AG10803 (cell line): ENCODE measurements at regions not wholly inside any gene's neighbourhood (a gene's known extent, or its start where the extent isn't known, plus 50 kb on each side); places are given as distances from the start of the nearest gene placed in this dataset.

Experiments
- DNase-seq: peaks from one replicate; pipeline ENCODE4 v3.0.0; 2010; ENCODE audit warnings: low read depth
- H3K4me3 ChIP-seq: 2 replicates; pipeline ENCODE4 v1.5.1; 2011; ENCODE audit warnings: mild to moderate bottlenecking, low read length, control low read depth
- TF ChIP-seq, protein P1 (sequence below): conservative IDR thresholded peaks from 2 replicates; pipeline ENCODE4 v1.5.1; 2011; ENCODE audit warnings: mild to moderate bottlenecking, low read length, control low read depth, inconsistent platforms

- DNase-seq, result no peak
- TF ChIP-seq, protein P1, sequence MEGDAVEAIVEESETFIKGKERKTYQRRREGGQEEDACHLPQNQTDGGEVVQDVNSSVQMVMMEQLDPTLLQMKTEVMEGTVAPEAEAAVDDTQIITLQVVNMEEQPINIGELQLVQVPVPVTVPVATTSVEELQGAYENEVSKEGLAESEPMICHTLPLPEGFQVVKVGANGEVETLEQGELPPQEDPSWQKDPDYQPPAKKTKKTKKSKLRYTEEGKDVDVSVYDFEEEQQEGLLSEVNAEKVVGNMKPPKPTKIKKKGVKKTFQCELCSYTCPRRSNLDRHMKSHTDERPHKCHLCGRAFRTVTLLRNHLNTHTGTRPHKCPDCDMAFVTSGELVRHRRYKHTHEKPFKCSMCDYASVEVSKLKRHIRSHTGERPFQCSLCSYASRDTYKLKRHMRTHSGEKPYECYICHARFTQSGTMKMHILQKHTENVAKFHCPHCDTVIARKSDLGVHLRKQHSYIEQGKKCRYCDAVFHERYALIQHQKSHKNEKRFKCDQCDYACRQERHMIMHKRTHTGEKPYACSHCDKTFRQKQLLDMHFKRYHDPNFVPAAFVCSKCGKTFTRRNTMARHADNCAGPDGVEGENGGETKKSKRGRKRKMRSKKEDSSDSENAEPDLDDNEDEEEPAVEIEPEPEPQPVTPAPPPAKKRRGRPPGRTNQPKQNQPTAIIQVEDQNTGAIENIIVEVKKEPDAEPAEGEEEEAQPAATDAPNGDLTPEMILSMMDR, result no peak
- no peak overlapping the region for H3K4me3 ChIP-seq
These were observed 79.0 kb downstream of the ARL6IP4 start for GRCh38 chr12:123059500-123059899.

GRCh38 chr12:123058980-123059379, 78.5 kb downstream of the ARL6IP4 start:
- TF ChIP-seq, protein P1, result no peak
- peak; percentile 58 for DNase-seq
- no peak overlapping the region for H3K4me3 ChIP-seq

- H3K4me3 ChIP-seq, result no peak overlapping the region
- DNase-seq, result no peak
- TF ChIP-seq, protein P1, result no peak
These were observed 78.0 kb downstream of the ARL6IP4 start for GRCh38 chr12:123058481-123058880.

- TF ChIP-seq, protein P1, result no peak
- H3K4me3 ChIP-seq, result no peak overlapping the region
- no peak for DNase-seq
These were observed 77.2 kb downstream of the ARL6IP4 start for GRCh38 chr12:123057513-123058265.

DNA sequence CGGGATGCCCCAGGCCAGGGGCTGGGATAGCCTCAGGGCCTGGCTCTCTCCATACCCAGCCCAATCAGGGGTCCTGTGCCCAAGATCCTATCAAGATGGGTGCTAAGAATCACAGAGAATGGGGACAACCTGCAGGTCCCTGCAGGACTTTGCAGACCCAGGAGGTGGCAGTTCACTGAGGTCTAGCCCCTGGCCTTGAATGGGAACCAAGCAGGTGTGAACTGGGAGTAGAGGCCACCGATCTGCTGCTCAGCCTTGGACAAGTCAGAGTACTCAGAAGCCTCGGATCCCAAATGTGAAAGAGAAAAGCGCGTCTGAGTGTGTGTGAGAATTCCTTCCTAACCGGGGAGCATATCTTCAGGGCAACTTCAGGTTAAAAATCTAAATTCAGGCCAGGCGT, 76.2 kb downstream of the ARL6IP4 start:
- DNase-seq, result no peak
- H3K4me3 ChIP-seq, result no peak overlapping the region
- TF ChIP-seq, protein P1, result no peak

DNA sequence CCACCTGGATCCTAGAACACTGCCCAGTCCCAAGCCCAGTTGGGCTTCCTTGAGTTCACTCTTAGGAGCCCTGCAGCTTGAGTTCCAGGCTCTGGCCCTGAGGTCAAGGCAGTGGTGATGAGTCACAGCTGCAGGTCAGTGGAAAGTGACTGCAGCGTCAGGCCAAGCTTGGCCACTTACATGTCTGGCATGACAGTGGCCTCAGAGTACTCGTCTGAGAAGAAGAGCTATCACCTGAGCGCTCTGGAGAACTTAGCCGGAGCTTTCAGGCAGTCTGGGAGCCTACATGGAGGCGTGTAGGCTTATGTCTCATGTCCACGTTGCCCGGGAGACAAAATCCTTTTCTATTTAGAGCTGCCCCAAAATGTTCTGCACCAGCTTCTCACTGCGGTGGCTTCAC, 75.6 kb downstream of the ARL6IP4 start:
- DNase-seq, result no peak
- TF ChIP-seq, protein P1, result no peak
- H3K4me3 ChIP-seq, result no peak overlapping the region

- DNase-seq, result no peak
- TF ChIP-seq, protein P1, result no peak
- H3K4me3 ChIP-seq, result no peak overlapping the region
These were observed 74.8 kb downstream of the ARL6IP4 start for GRCh38 chr12:123055281-123055766.
